ENCODE measurements at regions not wholly inside any gene's neighbourhood (a gene's known extent, or its start where the extent isn't known, plus 50 kb on each side); places are given as distances from the start of the nearest gene placed in this dataset.

DNA sequence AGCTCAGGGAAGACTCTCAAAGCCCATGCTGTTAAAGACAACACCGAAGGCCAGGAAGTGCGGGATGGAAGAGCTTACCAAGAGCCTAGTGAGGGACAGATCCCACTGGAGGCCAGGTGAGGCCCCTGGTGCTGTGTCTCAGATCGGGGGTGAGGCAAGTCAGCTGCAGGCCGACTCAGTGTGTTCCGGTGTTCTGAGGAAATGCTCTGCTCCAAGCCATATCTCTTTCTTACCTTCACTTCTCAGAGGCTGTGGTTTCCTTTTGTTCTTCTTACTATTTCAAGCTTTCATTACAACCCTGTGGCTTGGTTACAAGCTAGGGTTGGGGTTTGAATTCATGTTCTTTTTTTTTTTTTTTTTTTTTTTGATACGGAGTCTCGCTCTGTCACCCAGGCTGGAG, 114.3 kb upstream of the ZFP64 start:
- ATAC-seq (no peak), DNase-seq (ENCODE audit: low spot score) (no peak)
- ChIA-PET CTCF (interaction anchor here (1.1 kb wide), 1 partner anchor 8 kb away, joined by 3 read pairs; no protein-coding TSS in a partner anchor), POLR2A (no interaction called here)
- Mint-ChIP-seq H3K36me3 (no peaks in the 10 kb centered on the region), H3K27ac (no peak overlapping the region), H3K4me3 (no peak overlapping the region), H3K27me3 (ENCODE audit: low read depth) (peaks cover 16% of the 10 kb centered on the region), H3K4me1 (peaks cover 25% of the 10 kb centered on the region), H3K9me3 (no peaks in the 10 kb centered on the region)
- TF ChIP-seq, protein P1, sequence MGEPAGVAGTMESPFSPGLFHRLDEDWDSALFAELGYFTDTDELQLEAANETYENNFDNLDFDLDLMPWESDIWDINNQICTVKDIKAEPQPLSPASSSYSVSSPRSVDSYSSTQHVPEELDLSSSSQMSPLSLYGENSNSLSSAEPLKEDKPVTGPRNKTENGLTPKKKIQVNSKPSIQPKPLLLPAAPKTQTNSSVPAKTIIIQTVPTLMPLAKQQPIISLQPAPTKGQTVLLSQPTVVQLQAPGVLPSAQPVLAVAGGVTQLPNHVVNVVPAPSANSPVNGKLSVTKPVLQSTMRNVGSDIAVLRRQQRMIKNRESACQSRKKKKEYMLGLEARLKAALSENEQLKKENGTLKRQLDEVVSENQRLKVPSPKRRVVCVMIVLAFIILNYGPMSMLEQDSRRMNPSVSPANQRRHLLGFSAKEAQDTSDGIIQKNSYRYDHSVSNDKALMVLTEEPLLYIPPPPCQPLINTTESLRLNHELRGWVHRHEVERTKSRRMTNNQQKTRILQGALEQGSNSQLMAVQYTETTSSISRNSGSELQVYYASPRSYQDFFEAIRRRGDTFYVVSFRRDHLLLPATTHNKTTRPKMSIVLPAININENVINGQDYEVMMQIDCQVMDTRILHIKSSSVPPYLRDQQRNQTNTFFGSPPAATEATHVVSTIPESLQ (CRISPR knock-in tag; IDR thresholded peaks at IDR 0.05) = no peak
- TF ChIP-seq ETV6 (CRISPR knock-in tag; IDR thresholded peaks at IDR 0.05) (no peak), GABPB1 (CRISPR knock-in tag; IDR thresholded peaks at IDR 0.05) (no peak), NR1H2 (CRISPR knock-in tag; IDR thresholded peaks at IDR 0.05) (no peak), ZNF121 (CRISPR knock-in tag; IDR thresholded peaks at IDR 0.05) (no peak), ZNF671 (CRISPR knock-in tag; IDR thresholded peaks at IDR 0.05) (no peak), FOXP1 (CRISPR knock-in tag; IDR thresholded peaks at IDR 0.05; ENCODE audit: borderline replicate concordance) (no peak), IRF2 (CRISPR knock-in tag; IDR thresholded peaks at IDR 0.05; ENCODE audit: borderline replicate concordance, low read depth) (no peak)
- TF ChIP-seq, protein P2, sequence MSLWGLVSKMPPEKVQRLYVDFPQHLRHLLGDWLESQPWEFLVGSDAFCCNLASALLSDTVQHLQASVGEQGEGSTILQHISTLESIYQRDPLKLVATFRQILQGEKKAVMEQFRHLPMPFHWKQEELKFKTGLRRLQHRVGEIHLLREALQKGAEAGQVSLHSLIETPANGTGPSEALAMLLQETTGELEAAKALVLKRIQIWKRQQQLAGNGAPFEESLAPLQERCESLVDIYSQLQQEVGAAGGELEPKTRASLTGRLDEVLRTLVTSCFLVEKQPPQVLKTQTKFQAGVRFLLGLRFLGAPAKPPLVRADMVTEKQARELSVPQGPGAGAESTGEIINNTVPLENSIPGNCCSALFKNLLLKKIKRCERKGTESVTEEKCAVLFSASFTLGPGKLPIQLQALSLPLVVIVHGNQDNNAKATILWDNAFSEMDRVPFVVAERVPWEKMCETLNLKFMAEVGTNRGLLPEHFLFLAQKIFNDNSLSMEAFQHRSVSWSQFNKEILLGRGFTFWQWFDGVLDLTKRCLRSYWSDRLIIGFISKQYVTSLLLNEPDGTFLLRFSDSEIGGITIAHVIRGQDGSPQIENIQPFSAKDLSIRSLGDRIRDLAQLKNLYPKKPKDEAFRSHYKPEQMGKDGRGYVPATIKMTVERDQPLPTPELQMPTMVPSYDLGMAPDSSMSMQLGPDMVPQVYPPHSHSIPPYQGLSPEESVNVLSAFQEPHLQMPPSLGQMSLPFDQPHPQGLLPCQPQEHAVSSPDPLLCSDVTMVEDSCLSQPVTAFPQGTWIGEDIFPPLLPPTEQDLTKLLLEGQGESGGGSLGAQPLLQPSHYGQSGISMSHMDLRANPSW (CRISPR knock-in tag; conservative IDR thresholded peaks at IDR 0.05; ENCODE audit: low read depth) = no peak
- TF ChIP-seq, protein P3, sequence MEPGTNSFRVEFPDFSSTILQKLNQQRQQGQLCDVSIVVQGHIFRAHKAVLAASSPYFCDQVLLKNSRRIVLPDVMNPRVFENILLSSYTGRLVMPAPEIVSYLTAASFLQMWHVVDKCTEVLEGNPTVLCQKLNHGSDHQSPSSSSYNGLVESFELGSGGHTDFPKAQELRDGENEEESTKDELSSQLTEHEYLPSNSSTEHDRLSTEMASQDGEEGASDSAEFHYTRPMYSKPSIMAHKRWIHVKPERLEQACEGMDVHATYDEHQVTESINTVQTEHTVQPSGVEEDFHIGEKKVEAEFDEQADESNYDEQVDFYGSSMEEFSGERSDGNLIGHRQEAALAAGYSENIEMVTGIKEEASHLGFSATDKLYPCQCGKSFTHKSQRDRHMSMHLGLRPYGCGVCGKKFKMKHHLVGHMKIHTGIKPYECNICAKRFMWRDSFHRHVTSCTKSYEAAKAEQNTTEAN (CRISPR knock-in tag; IDR thresholded peaks at IDR 0.05) = no peak

DNA sequence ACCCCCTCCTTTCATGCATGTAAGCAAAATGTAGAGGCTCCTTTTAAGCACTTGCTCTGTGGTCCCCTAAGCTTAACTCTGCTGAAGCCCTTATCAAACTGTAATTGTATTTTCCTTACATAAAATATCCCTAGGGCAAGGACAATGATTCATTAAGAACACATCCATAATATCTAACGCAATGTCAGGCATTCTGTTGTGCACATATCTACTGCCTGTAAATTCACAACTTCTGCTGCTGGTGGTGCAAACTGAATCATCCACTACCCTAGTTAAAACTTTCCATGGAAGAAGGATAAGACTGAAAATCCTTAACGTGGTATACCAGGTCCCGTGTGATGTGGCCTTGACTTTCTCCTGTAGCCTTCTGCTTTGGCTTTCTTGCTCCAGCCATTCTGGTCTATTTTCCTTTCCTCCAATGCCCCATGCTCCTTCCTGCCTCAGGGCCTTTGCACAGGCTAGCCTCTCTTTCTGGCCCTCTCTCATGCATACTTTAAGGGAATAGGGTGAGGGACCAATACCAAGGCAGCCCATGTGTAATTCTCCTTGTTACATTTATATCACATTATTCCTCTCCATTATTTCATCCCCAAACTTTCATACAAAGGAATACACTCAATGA, 113.6 kb upstream of the ZFP64 start:
- peaks cover 10% of the 10 kb centered on the region for H3K27me3 Mint-ChIP-seq (ENCODE audit: low read depth)
- TF ChIP-seq, protein P4, sequence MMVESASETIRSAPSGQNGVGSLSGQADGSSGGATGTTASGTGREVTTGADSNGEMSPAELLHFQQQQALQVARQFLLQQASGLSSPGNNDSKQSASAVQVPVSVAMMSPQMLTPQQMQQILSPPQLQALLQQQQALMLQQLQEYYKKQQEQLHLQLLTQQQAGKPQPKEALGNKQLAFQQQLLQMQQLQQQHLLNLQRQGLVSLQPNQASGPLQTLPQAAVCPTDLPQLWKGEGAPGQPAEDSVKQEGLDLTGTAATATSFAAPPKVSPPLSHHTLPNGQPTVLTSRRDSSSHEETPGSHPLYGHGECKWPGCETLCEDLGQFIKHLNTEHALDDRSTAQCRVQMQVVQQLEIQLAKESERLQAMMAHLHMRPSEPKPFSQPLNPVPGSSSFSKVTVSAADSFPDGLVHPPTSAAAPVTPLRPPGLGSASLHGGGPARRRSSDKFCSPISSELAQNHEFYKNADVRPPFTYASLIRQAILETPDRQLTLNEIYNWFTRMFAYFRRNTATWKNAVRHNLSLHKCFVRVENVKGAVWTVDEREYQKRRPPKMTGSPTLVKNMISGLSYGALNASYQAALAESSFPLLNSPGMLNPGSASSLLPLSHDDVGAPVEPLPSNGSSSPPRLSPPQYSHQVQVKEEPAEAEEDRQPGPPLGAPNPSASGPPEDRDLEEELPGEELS (CRISPR knock-in tag; IDR thresholded peaks at IDR 0.05) = no peak
- TF ChIP-seq ZNF138 (CRISPR knock-in tag; conservative IDR thresholded peaks at IDR 0.05) = no peak
- no peaks in the 10 kb centered on the region for H3K9me3 Mint-ChIP-seq
- DNase-seq (ENCODE audit: low spot score) (no peak), ATAC-seq (no peak)
- no peaks in the 10 kb centered on the region for H3K36me3 Mint-ChIP-seq
- ChIA-PET POLR2A (no interaction called here), CTCF (no interaction called here)
- no peak overlapping the region for H3K4me3 Mint-ChIP-seq
- H3K27ac Mint-ChIP-seq = no peak overlapping the region
- H3K4me1 Mint-ChIP-seq = peaks cover 20% of the 10 kb centered on the region

DNA sequence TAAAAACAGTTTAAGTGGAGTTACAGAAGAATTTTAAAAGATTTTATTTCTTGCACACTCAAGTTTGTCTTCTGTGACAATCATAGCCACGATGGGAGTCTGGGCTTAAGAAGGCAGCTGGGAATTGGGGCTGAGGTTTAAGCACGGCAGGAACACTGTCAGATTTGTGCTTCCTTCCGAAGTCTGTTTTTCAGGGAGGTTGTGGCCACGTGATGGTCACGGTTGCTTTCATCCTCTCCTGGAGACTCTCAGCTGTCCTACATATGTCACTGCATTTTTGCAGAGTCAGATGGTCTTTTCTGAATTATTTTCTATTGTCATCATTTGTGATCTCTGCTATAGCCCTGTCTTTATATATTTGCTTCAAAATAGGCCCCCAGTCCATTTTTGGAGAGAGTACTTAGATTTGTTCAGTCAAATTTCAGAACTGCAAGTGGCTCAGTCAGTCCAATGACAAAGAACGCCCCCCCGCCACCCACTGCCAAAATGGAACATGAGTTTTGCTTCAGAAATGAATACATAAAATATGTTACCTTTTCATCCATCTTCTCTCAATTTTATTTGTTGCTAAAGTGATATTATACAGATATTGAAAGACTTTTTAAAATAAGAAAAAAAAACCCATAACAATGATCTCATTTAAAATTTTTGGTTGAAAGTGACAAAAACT, 111.8 kb upstream of the ZFP64 start:
- DNase-seq (ENCODE audit: low spot score) (no peak), ATAC-seq (no peak)
- H3K36me3 Mint-ChIP-seq = no peaks in the 10 kb centered on the region
- ChIA-PET POLR2A (no interaction called here), CTCF (interaction anchor here (1.2 kb wide), 1 partner anchor 9 kb away, joined by 3 read pairs; no protein-coding TSS in a partner anchor)
- peaks cover 4% of the 10 kb centered on the region for H3K4me1 Mint-ChIP-seq
- no peak overlapping the region for H3K27ac Mint-ChIP-seq
- no peaks in the 10 kb centered on the region for H3K9me3 Mint-ChIP-seq
- peaks cover 5% of the 10 kb centered on the region for H3K27me3 Mint-ChIP-seq (ENCODE audit: low read depth)
- no peak overlapping the region for H3K4me3 Mint-ChIP-seq
- TF ChIP-seq, protein P5, sequence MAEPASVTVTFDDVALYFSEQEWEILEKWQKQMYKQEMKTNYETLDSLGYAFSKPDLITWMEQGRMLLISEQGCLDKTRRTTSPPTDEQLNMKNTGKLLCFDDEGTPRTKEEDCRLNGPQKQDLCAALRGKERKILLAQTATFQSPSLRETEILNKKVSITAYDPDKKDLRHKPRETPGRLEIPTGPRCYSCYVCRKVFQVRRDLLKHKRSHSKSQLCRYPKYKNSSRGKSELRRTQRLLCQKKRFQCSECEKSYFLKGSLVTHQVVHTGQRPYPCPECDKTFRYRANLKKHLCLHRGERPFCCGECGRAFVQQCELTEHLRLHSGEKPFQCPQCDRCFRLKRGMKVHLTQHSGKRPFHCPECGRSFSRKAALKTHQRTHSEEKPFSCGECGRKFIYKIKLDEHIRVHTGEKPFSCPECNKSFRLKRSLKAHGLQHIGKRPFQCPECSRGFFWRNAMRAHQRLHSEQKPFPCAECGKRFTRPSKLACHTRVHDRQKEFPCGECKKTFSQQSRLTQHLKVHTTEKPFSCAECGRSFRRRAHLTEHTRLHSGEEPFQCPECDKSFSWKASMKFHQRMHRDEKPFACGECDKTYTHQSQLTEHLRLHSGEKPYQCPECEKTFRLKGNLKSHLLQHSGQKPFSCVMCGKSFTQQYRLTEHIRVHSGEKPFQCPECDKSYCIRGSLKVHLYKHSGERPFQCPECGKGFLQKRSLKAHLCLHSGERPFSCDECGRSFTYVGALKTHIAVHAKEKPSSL (CRISPR knock-in tag; conservative IDR thresholded peaks at IDR 0.05) = no peak
- TF ChIP-seq ZNF416 (CRISPR knock-in tag; IDR thresholded peaks at IDR 0.05) = no peak
- TF ChIP-seq ZNF317 (CRISPR knock-in tag; IDR thresholded peaks at IDR 0.05; ENCODE audit: borderline replicate concordance, low read depth) = no peak
- TF ChIP-seq, protein P3 (CRISPR knock-in tag; IDR thresholded peaks at IDR 0.05) = no peak
- no peak for TF ChIP-seq NR2C2 (CRISPR knock-in tag; IDR thresholded peaks at IDR 0.05)
- no peak for TF ChIP-seq RORB (CRISPR knock-in tag; IDR thresholded peaks at IDR 0.05)
- TF ChIP-seq, protein P6, sequence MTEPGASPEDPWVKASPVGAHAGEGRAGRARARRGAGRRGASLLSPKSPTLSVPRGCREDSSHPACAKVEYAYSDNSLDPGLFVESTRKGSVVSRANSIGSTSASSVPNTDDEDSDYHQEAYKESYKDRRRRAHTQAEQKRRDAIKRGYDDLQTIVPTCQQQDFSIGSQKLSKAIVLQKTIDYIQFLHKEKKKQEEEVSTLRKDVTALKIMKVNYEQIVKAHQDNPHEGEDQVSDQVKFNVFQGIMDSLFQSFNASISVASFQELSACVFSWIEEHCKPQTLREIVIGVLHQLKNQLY (CRISPR knock-in tag; IDR thresholded peaks at IDR 0.05) = no peak

Measured in WTC11 (cell line).